GM20431 (cell line): ENCODE measurements at regions not wholly inside any gene's neighbourhood (a gene's known extent, or its start where the extent isn't known, plus 50 kb on each side); places are given as distances from the start of the nearest gene placed in this dataset.

Source experiments
- in situ Hi-C: fragments of 300-500 bp; cut with MseI, MboI; formaldehyde crosslinking; loops from one replicate; pipeline ENCODE4 v1.15.0; 2020; ENCODE audit warnings: low sequenced_read_pairs; ENCODE audit not compliant: unreplicated experiment

GRCh38 chr1:193567937-193568336, 381.5 kb upstream of the B3GALT2 start:
- in situ Hi-C loops = no loop called here

- in situ Hi-C loops = no loop called here
Observed at GRCh38 chr1:193566735-193567134, 380.3 kb upstream of the B3GALT2 start.

GRCh38 chr1:193565971-193566577, 379.7 kb upstream of the B3GALT2 start:
- in situ Hi-C loops = no loop called here

GRCh38 chr1:193562121-193562520, 375.7 kb upstream of the B3GALT2 start:
- in situ Hi-C loops = no loop called here

- in situ Hi-C loops = no loop called here
Observed at GRCh38 chr1:193558491-193559028, 372.1 kb upstream of the B3GALT2 start.

GRCh38 chr1:193555662-193556441, 369.4 kb upstream of the B3GALT2 start:
- in situ Hi-C loops = no loop called here

GRCh38 chr1:193553564-193553963, 367.2 kb upstream of the B3GALT2 start:
- in situ Hi-C loops = no loop called here

- in situ Hi-C loops = no loop called here
Observed at GRCh38 chr1:193552274-193552673, 365.9 kb upstream of the B3GALT2 start.

GRCh38 chr1:193549081-193549480, 362.7 kb upstream of the B3GALT2 start:
- in situ Hi-C loops = no loop called here

GRCh38 chr1:193545171-193545570, 358.8 kb upstream of the B3GALT2 start:
- in situ Hi-C loops = no loop called here

- in situ Hi-C loops = no loop called here
Observed at GRCh38 chr1:193543259-193543658, 356.8 kb upstream of the B3GALT2 start.

GRCh38 chr1:193542690-193543089, 356.3 kb upstream of the B3GALT2 start:
- in situ Hi-C loops = no loop called here

- in situ Hi-C loops = no loop called here
Observed at GRCh38 chr1:193540511-193540910, 354.1 kb upstream of the B3GALT2 start.

- in situ Hi-C loops = no loop called here
Observed at GRCh38 chr1:193539731-193540459, 353.5 kb upstream of the B3GALT2 start.

- in situ Hi-C loops = no loop called here
Observed at GRCh38 chr1:193538680-193539079, 352.3 kb upstream of the B3GALT2 start.

GRCh38 chr1:193538003-193538354, 351.6 kb upstream of the B3GALT2 start:
- in situ Hi-C loops = no loop called here

- in situ Hi-C loops = no loop called here
Observed at GRCh38 chr1:193537266-193538002, 351.0 kb upstream of the B3GALT2 start.

- in situ Hi-C loops = no loop called here
Observed at GRCh38 chr1:193533853-193534252, 347.4 kb upstream of the B3GALT2 start.

- in situ Hi-C loops = no loop called here
Observed at GRCh38 chr1:193525917-193526710, 339.7 kb upstream of the B3GALT2 start.
